ENCODE measurements at regions not wholly inside any gene's neighbourhood (a gene's known extent, or its start where the extent isn't known, plus 50 kb on each side); places are given as distances from the start of the nearest gene placed in this dataset.

- H3K27me3 ChIP-seq (ENCODE audit: insufficient read depth, poor library complexity, severe bottlenecking) = no peaks in the 10 kb centered on the region
- no peak overlapping the region for H3K4me3 ChIP-seq (replicated peaks; ENCODE audit: insufficient read depth, low read length)
- no peak overlapping the region for H3K27ac ChIP-seq (replicated peaks)
- no peak for TF ChIP-seq REST (IDR thresholded peaks at IDR 0.05; ENCODE audit: insufficient replicate concordance, low read depth)
- no peak for TF ChIP-seq POLR2AphosphoS5 (IDR thresholded peaks at IDR 0.05; ENCODE audit: low read depth)
- no peak for TF ChIP-seq GABPA (IDR thresholded peaks at IDR 0.05; ENCODE audit: low read depth)
- TF ChIP-seq CTCF (IDR thresholded peaks at IDR 0.05; ENCODE audit: insufficient read depth, low read length) = no peak
- no peak for TF ChIP-seq SPI1 (IDR thresholded peaks at IDR 0.05; ENCODE audit: borderline replicate concordance, low read depth)
- no peak for DNase-seq (ENCODE audit: low read depth in 1 of 2, low spot score in 1 of 2)
Observed at GRCh38 chr18:49658823-49659404, 97.1 kb downstream of the LIPG start.

DNA sequence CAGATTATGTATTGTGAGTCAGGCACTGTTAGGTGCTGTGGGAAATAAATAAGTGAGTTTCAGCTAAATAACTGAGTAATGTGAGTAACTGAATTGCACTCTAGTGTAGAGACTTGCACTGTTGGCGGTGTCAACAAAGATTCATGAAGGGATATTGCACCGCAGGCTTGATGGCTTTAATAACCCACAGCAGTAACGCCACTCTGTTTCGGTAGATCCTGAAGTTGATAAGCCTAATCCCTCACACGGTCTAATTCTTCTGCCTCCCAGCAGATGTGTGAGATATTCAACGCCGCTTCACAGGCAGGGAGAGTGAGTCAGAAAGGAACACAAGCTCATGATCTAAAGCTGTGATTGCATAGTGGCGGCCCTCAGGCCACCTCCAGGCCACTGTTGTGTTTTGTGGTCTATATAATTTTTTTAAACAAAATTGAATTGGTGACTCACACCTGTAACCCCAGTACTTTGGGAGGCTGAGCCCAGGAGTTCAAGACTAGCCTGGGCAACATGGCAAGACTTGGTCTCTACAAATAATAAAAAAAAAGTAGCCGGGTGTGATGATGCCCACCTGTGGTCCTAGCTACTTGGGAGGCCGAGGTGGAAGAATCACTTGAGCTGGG is 94.3 kb downstream of the LIPG start:
- Histone ChIP-seq H3K27ac (replicated peaks) (no peak overlapping the region), H3K4me3 (replicated peaks; ENCODE audit: insufficient read depth, low read length) (no peak overlapping the region), H3K27me3 (ENCODE audit: insufficient read depth, poor library complexity, severe bottlenecking) (no peaks in the 10 kb centered on the region)
- TF ChIP-seq GABPA (IDR thresholded peaks at IDR 0.05; ENCODE audit: low read depth) (no peak), POLR2AphosphoS5 (IDR thresholded peaks at IDR 0.05; ENCODE audit: low read depth) (no peak), REST (IDR thresholded peaks at IDR 0.05; ENCODE audit: insufficient replicate concordance, low read depth) (no peak), CTCF (IDR thresholded peaks at IDR 0.05; ENCODE audit: insufficient read depth, low read length) (no peak)
- no peak for DNase-seq (ENCODE audit: low read depth in 1 of 2, low spot score in 1 of 2)

- DNase-seq (ENCODE audit: low read depth in 1 of 2, low spot score in 1 of 2) = no peak
- no peak for TF ChIP-seq CTCF (IDR thresholded peaks at IDR 0.05; ENCODE audit: insufficient read depth, low read length)
- no peak overlapping the region for H3K27ac ChIP-seq (replicated peaks)
- no peak overlapping the region for H3K4me3 ChIP-seq (replicated peaks; ENCODE audit: insufficient read depth, low read length)
- H3K27me3 ChIP-seq (ENCODE audit: insufficient read depth, poor library complexity, severe bottlenecking) = no peaks in the 10 kb centered on the region
Observed at GRCh38 chr18:49655266-49656072, 93.6 kb downstream of the LIPG start.
